CD4-positive, CD25-positive, alpha-beta regulatory T cell (primary cell): ENCODE measurements at regions not wholly inside any gene's neighbourhood (a gene's known extent, or its start where the extent isn't known, plus 50 kb on each side); places are given as distances from the start of the nearest gene placed in this dataset.
A peak's percentile ranks its signal among the peaks of the same experiment; 100 is the strongest.

Experiments used
- ATAC-seq, 2 donors: fragments of 150-1000 bp; cut with Tn5 transposase; one replicate each; pipeline ENCODE4 v1.10.0; 2021; ENCODE audit warnings: low read depth in 2 of 2, moderate number of reproducible peaks in 2 of 2, moderate library complexity in 1 of 2
- DNase-seq, 3 donors: peaks; one replicate each; pipeline versions ENCODE4 v3.0.0 to v3.0.0-alpha.2; 2012 to 2022; ENCODE audit warnings: mixed read lengths in 1 of 3
- H3K27ac ChIP-seq: one replicate; pipeline ENCODE4 v1.7.0; 2013; ENCODE audit warnings: mild to moderate bottlenecking, low read length; ENCODE audit not compliant: insufficient read depth, poor library complexity, severe bottlenecking
- H3K27me3 ChIP-seq: one replicate; pipeline ENCODE4 v1.7.0; 2013; ENCODE audit warnings: low read length; ENCODE audit not compliant: control insufficient read depth, insufficient read depth
- H3K36me3 ChIP-seq: one replicate; pipeline ENCODE4 v1.7.0; 2013; ENCODE audit warnings: mild to moderate bottlenecking, low read length, moderate library complexity; ENCODE audit not compliant: control insufficient read depth, insufficient read depth
- H3K4me1 ChIP-seq: 2 replicates; pipeline ENCODE4 v1.7.0; 2013; ENCODE audit warnings: mild to moderate bottlenecking, low read length; ENCODE audit not compliant: insufficient read depth, control insufficient read depth, poor library complexity, severe bottlenecking
- H3K4me3 ChIP-seq: one replicate; pipeline ENCODE4 v1.7.0; 2013; ENCODE audit warnings: low read depth, mild to moderate bottlenecking, low read length, moderate library complexity
- H3K9me3 ChIP-seq, 2 experiments: 1 replicate in 1 of 2; 2 replicates in 1 of 2; pipeline ENCODE4 v1.7.0; 2013; ENCODE audit warnings: low read length in 2 of 2, mild to moderate bottlenecking in 1 of 2, moderate library complexity in 1 of 2; ENCODE audit not compliant: control insufficient read depth in 2 of 2
- H3K27ac Mint-ChIP-seq, 3 donors: one replicate each; pipeline ENCODE4 v1.8.0; 2020 to 2022; ENCODE audit warnings: mild to moderate bottlenecking in 3 of 3, mixed read lengths in 3 of 3, moderate library complexity in 2 of 3
- H3K27me3 Mint-ChIP-seq: one replicate; pipeline ENCODE4 v1.8.0; 2022; ENCODE audit warnings: mild to moderate bottlenecking, mixed read lengths
- H3K36me3 Mint-ChIP-seq: one replicate; pipeline ENCODE4 v1.8.0; 2020; ENCODE audit warnings: mixed read lengths
- H3K4me1 Mint-ChIP-seq, 4 donors: one replicate each; pipeline ENCODE4 v1.8.0; 2020 to 2022; ENCODE audit warnings: mixed read lengths in 4 of 4, mild to moderate bottlenecking in 1 of 4
- H3K4me3 Mint-ChIP-seq, 4 donors: one replicate each; pipeline ENCODE4 v1.8.0; 2020 to 2022; ENCODE audit warnings: mild to moderate bottlenecking in 4 of 4, mixed read lengths in 4 of 4, moderate library complexity in 3 of 4
- H3K9me3 Mint-ChIP-seq, 7 donors: one replicate each; pipeline ENCODE4 v1.8.0; 2020 to 2022; ENCODE audit warnings: mixed read lengths in 7 of 7, mild to moderate bottlenecking in 3 of 7, moderate library complexity in 2 of 7

DNA sequence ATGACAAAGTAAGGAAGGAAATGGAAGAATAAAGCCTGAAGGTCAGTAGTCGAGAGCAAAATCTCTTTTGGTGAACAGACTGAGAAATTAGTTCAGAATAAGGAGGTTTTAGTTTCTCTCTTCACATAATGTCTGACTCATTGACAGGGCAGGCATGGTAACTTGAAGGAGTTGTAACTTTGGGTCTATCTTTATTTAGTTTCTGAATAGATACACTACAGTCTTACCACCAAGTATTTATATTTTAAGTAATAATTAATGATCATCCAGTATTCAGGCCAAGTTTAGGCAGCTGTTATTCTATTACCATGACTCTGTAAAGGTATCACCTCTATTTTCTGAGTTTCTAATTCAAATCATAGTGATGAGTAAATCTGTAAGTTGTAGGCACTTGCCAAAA lies 219.9 kb downstream of the SPRY2 start:
- no peak overlapping the region for H3K27ac Mint-ChIP-seq
- H3K4me3 ChIP-seq = no peak overlapping the region
- no peak overlapping the region for H3K27ac ChIP-seq
- H3K4me3 Mint-ChIP-seq = no peak overlapping the region
- DNase-seq (no peak), ATAC-seq (no peak)
- H3K36me3 ChIP-seq = no peaks in the 10 kb centered on the region
- H3K4me1 Mint-ChIP-seq = no peaks in the 10 kb centered on the region
- H3K36me3 Mint-ChIP-seq = no peaks in the 10 kb centered on the region
- peaks cover 0 to 10% (median 2%) of the 10 kb centered on the region in 7 donors for H3K9me3 Mint-ChIP-seq
- H3K27me3 Mint-ChIP-seq = no peaks in the 10 kb centered on the region
- no peaks in the 10 kb centered on the region for H3K27me3 ChIP-seq
- no peaks in the 10 kb centered on the region for H3K4me1 ChIP-seq
- H3K9me3 ChIP-seq = no peaks in the 10 kb centered on the region

- no peak overlapping the region for H3K27ac Mint-ChIP-seq
- H3K36me3 ChIP-seq = no peaks in the 10 kb centered on the region
- no peaks in the 10 kb centered on the region for H3K9me3 ChIP-seq
- no peaks in the 10 kb centered on the region for H3K4me1 Mint-ChIP-seq
- H3K4me3 Mint-ChIP-seq = no peak overlapping the region
- H3K9me3 Mint-ChIP-seq = peaks cover 0 to 6% (median 0%) of the 10 kb centered on the region in 7 donors
- H3K36me3 Mint-ChIP-seq = no peaks in the 10 kb centered on the region
- H3K27ac ChIP-seq = no peak overlapping the region
- no peak for ATAC-seq
- H3K27me3 Mint-ChIP-seq = no peaks in the 10 kb centered on the region
- no peaks in the 10 kb centered on the region for H3K27me3 ChIP-seq
- DNase-seq = no peak
- H3K4me3 ChIP-seq = no peak overlapping the region
- H3K4me1 ChIP-seq = no peaks in the 10 kb centered on the region
Observed at GRCh38 chr13:80118506-80118905, 222.4 kb downstream of the SPRY2 start.

GRCh38 chr13:80118099-80118498 lies 222.8 kb downstream of the SPRY2 start:
- H3K27me3 ChIP-seq = no peaks in the 10 kb centered on the region
- H3K27ac ChIP-seq = no peak overlapping the region
- Mint-ChIP-seq H3K27ac (no peak overlapping the region), H3K4me1 (no peaks in the 10 kb centered on the region), H3K36me3 (no peaks in the 10 kb centered on the region), H3K27me3 (no peaks in the 10 kb centered on the region), H3K9me3 (peaks cover 0 to 6% (median 0%) of the 10 kb centered on the region in 7 donors), H3K4me3 (no peak overlapping the region)
- no peak for DNase-seq
- no peak for ATAC-seq
- H3K4me3 ChIP-seq = no peak overlapping the region
- H3K36me3 ChIP-seq = no peaks in the 10 kb centered on the region
- no peaks in the 10 kb centered on the region for H3K9me3 ChIP-seq
- H3K4me1 ChIP-seq = no peaks in the 10 kb centered on the region

GRCh38 chr13:80117515-80117914 lies 223.4 kb downstream of the SPRY2 start:
- Histone ChIP-seq H3K4me1 (no peaks in the 10 kb centered on the region), H3K4me3 (no peak overlapping the region), H3K27me3 (no peaks in the 10 kb centered on the region), H3K36me3 (no peaks in the 10 kb centered on the region), H3K9me3 (no peaks in the 10 kb centered on the region), H3K27ac (no peak overlapping the region)
- DNase-seq = no peak
- Mint-ChIP-seq H3K4me1 (no peaks in the 10 kb centered on the region), H3K36me3 (no peaks in the 10 kb centered on the region), H3K27ac (no peak overlapping the region), H3K4me3 (no peak overlapping the region), H3K27me3 (no peaks in the 10 kb centered on the region), H3K9me3 (peaks cover 0 to 6% (median under 1%) of the 10 kb centered on the region in 7 donors)
- no peak for ATAC-seq

DNA sequence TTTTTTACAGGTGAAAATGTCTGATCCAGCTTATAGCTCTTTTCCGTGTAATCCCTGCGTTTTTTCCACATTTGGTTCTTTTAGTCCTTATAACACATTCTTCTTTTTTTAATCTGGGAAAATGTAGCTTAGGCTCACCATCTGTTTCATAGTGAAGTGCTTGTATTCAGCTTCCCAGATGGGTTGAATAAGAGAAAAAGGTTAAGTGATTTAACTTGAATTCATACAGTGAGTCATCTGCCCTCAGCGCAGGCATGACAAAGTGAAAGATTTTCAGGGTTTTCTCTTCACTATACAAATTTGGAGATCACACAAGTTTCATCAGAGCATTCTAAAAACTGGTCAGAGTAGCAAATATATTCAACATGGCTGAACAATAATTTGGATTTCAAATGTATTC lies 224.8 kb downstream of the SPRY2 start:
- Histone ChIP-seq H3K9me3 (no peaks in the 10 kb centered on the region), H3K27me3 (no peaks in the 10 kb centered on the region), H3K27ac (no peak overlapping the region), H3K36me3 (no peaks in the 10 kb centered on the region), H3K4me3 (no peak overlapping the region), H3K4me1 (no peaks in the 10 kb centered on the region)
- DNase-seq = no peak
- H3K27me3 Mint-ChIP-seq = no peaks in the 10 kb centered on the region
- no peaks in the 10 kb centered on the region for H3K4me1 Mint-ChIP-seq
- peaks cover 0 to 6% (median 2%) of the 10 kb centered on the region in 7 donors for H3K9me3 Mint-ChIP-seq
- no peaks in the 10 kb centered on the region for H3K36me3 Mint-ChIP-seq
- no peak for ATAC-seq
- H3K4me3 Mint-ChIP-seq = no peak overlapping the region
- H3K27ac Mint-ChIP-seq = no peak overlapping the region

DNA sequence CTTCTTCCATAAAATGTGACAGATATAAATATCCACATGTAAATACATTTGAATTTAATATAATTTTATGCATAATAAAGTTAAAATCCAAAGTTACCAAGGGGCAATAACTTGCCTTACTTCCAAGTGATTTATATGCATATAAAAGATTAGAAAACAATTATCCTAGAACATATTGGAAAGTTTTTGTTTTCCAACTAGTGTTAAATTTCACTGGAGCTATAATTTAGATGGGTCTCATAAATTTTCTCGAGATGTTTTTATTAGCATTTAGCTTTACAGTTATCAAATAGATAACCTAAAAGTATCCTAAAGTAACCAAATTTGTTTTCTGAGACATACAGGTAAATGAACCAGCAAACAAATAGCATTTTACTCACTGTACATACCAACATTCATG lies 225.3 kb downstream of the SPRY2 start:
- no peak for DNase-seq
- Mint-ChIP-seq H3K4me1 (no peaks in the 10 kb centered on the region), H3K27me3 (no peaks in the 10 kb centered on the region), H3K27ac (no peak overlapping the region), H3K9me3 (peaks cover 0 to 4% (median 2%) of the 10 kb centered on the region in 7 donors), H3K36me3 (no peaks in the 10 kb centered on the region), H3K4me3 (no peak overlapping the region)
- Histone ChIP-seq H3K27ac (no peak overlapping the region), H3K9me3 (no peaks in the 10 kb centered on the region), H3K36me3 (no peaks in the 10 kb centered on the region), H3K4me1 (no peaks in the 10 kb centered on the region), H3K27me3 (no peaks in the 10 kb centered on the region), H3K4me3 (no peak overlapping the region)
- ATAC-seq = no peak

GRCh38 chr13:80113714-80114454 lies 227.0 kb downstream of the SPRY2 start:
- no peaks in the 10 kb centered on the region for H3K27me3 Mint-ChIP-seq
- H3K9me3 Mint-ChIP-seq = peaks cover 0 to 4% (median 0%) of the 10 kb centered on the region in 7 donors
- no peak for ATAC-seq
- DNase-seq = no peak
- no peak overlapping the region for H3K4me3 ChIP-seq
- no peaks in the 10 kb centered on the region for H3K36me3 ChIP-seq
- no peaks in the 10 kb centered on the region for H3K27me3 ChIP-seq
- no peaks in the 10 kb centered on the region for H3K36me3 Mint-ChIP-seq
- H3K9me3 ChIP-seq = no peaks in the 10 kb centered on the region
- no peak overlapping the region for H3K27ac ChIP-seq
- H3K4me1 Mint-ChIP-seq = no peaks in the 10 kb centered on the region
- no peaks in the 10 kb centered on the region for H3K4me1 ChIP-seq
- H3K27ac Mint-ChIP-seq = no peak overlapping the region
- H3K4me3 Mint-ChIP-seq = no peak overlapping the region

DNA sequence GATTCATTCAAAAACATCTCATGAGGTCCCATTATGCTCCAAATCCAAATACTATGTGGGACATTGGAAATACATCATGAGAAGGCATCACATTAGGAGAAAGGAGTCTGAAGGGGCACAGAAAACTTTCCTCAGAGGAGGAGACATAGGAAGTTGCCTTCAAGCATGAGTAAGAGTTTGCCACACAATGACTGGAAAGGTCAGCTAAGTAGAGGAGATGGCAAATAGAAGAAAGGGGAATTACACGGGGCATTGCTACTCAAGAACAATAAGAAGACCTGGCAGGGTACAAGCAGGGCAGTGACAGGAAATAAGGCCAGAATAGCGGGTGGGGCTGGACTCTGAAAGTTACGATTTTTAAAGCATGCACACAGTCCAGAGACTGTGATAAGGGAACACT lies 231.6 kb downstream of the SPRY2 start:
- Histone ChIP-seq H3K27me3 (no peaks in the 10 kb centered on the region), H3K4me1 (no peaks in the 10 kb centered on the region), H3K9me3 (no peaks in the 10 kb centered on the region), H3K36me3 (no peaks in the 10 kb centered on the region), H3K4me3 (no peak overlapping the region), H3K27ac (no peak overlapping the region)
- H3K27ac Mint-ChIP-seq = peak overlapping the region in 1 of 3 donors; percentile 15
- H3K4me1 Mint-ChIP-seq = no peaks in the 10 kb centered on the region
- no peak for DNase-seq
- H3K9me3 Mint-ChIP-seq = peaks cover 0 to 13% (median 3%) of the 10 kb centered on the region in 7 donors
- no peak overlapping the region for H3K4me3 Mint-ChIP-seq
- no peaks in the 10 kb centered on the region for H3K36me3 Mint-ChIP-seq
- no peaks in the 10 kb centered on the region for H3K27me3 Mint-ChIP-seq
- ATAC-seq = no peak
